ENCODE measurements at regions not wholly inside any gene's neighbourhood (a gene's known extent, or its start where the extent isn't known, plus 50 kb on each side); places are given as distances from the start of the nearest gene placed in this dataset.

DNA sequence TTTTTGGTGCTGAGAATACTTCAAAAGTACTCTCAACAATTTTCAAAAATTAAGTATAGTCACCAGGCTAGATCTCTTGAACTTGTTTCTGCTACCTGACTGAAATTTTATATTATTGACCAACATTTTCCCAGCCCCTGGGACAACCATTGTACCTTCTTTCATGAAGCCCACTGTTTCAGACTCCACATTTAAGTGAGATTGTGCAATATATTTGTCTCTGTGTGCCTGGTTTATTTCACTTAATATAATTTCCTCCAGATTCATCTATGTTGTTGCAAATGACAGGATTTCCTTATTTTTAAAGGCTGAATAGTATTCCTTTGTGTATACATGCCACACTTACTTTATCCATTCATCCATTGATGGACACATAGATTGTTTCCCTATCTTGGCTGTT, 354.2 kb upstream of the VRK2 start:
- TF ChIP-seq, protein P1, sequence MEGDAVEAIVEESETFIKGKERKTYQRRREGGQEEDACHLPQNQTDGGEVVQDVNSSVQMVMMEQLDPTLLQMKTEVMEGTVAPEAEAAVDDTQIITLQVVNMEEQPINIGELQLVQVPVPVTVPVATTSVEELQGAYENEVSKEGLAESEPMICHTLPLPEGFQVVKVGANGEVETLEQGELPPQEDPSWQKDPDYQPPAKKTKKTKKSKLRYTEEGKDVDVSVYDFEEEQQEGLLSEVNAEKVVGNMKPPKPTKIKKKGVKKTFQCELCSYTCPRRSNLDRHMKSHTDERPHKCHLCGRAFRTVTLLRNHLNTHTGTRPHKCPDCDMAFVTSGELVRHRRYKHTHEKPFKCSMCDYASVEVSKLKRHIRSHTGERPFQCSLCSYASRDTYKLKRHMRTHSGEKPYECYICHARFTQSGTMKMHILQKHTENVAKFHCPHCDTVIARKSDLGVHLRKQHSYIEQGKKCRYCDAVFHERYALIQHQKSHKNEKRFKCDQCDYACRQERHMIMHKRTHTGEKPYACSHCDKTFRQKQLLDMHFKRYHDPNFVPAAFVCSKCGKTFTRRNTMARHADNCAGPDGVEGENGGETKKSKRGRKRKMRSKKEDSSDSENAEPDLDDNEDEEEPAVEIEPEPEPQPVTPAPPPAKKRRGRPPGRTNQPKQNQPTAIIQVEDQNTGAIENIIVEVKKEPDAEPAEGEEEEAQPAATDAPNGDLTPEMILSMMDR (IDR thresholded peaks at IDR 0.05; ENCODE audit: borderline replicate concordance, control extremely low read depth, extremely low read depth, insufficient read depth, missing control alignments) = no peak

DNA sequence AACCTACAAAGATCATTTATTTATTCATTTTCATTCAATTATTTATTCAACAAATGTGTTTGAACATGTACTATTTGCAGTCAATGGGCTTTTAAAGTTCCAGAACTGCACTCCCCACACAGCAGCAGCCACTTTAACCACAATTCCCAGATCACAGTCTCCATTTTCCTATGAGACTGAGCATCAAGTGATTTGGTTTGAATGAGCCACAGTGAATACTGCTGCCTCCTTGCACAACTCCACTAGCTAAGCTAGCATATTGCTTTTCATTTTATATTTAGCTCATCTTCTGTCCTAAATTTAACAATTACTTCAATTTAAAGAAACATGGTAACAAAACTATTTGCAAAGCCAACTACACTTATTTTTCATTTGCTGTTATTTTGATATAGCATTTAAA, 353.4 kb upstream of the VRK2 start:
- in situ Hi-C loops (cut with MboI; ENCODE audit: low sequenced_read_pairs, unreplicated experiment) = no loop called here
- no peak for DNase-seq (ENCODE audit: low spot score)

More for the DNA sequence above, 354.2 kb upstream of the VRK2 start:
- DNase-seq (ENCODE audit: low spot score) = no peak
- in situ Hi-C loops (cut with MboI; ENCODE audit: low sequenced_read_pairs, unreplicated experiment) = no loop called here

DNA sequence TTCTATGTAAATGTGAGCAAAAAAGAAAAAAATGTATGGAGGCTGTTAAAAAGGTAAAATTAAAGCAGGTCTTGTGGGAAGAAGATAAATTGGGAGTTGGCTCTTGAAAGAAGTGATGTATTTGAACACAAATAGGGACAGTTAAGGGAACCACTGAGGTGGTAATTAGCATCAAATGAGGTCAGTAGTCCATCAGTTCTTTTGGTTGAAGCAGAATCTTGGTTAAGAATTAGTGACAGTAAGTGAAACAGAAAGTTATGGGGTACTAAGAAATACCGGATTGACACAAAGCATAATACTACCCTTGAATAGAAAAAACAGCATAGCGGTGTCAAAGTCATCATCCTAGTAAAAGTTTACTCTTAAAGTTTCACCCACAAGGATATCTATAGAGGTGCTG, 352.6 kb upstream of the VRK2 start:
- DNase-seq (ENCODE audit: low spot score) = no peak
- TF ChIP-seq, protein P1 (IDR thresholded peaks at IDR 0.05; ENCODE audit: borderline replicate concordance, control extremely low read depth, extremely low read depth, insufficient read depth, missing control alignments) = no peak
- in situ Hi-C loops (cut with MboI; ENCODE audit: low sequenced_read_pairs, unreplicated experiment) = no loop called here

More for the DNA sequence above, 353.4 kb upstream of the VRK2 start:
- TF ChIP-seq, protein P1 (IDR thresholded peaks at IDR 0.05; ENCODE audit: borderline replicate concordance, control extremely low read depth, extremely low read depth, insufficient read depth, missing control alignments) = no peak

DNA sequence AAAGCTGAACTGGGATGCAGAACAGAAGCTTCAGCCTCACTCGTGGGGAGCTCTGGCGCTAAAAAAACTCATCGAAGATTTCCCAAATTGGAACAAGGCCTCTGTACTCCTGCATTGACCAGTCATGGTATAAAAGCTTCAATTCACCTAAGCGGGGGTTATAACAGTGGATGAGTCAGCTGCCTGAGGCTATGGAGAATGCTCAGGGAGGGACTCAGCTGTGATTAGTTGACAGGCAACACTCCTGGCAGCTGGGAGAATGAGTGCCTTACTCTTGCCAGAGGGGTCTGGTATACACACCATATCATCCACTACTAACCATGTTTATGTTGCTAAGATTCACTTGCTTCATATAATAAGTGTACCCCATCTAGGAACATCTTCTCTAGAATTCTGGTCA, 350.6 kb upstream of the VRK2 start:
- in situ Hi-C loops (cut with MboI; ENCODE audit: low sequenced_read_pairs, unreplicated experiment) = no loop called here
- no peak for DNase-seq (ENCODE audit: low spot score)
- TF ChIP-seq, protein P1 (IDR thresholded peaks at IDR 0.05; ENCODE audit: borderline replicate concordance, control extremely low read depth, extremely low read depth, insufficient read depth, missing control alignments) = no peak

DNA sequence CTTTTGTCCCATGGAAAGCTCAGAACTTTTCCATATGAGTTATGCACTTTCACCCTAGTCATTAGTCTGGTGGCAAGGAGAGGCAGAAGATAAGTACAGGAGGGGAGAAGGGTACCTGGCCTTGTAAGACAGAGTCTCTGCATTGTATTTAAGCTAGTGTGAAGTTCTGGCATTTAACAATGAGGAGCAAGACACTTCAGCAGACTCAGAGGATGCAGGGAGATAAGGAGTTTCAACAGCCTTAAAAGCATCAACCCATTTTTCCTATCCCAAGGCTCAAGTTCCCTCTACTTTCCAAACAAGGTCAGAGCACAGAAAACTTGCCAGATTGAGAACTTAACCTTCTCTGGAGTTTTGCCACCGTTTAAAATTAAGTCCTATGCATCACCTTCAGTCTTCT, 348.2 kb upstream of the VRK2 start:
- TF ChIP-seq, protein P1 (IDR thresholded peaks at IDR 0.05; ENCODE audit: borderline replicate concordance, control extremely low read depth, extremely low read depth, insufficient read depth, missing control alignments) = no peak
- in situ Hi-C loops (cut with MboI; ENCODE audit: low sequenced_read_pairs, unreplicated experiment) = no loop called here
- no peak for DNase-seq (ENCODE audit: low spot score)

DNA sequence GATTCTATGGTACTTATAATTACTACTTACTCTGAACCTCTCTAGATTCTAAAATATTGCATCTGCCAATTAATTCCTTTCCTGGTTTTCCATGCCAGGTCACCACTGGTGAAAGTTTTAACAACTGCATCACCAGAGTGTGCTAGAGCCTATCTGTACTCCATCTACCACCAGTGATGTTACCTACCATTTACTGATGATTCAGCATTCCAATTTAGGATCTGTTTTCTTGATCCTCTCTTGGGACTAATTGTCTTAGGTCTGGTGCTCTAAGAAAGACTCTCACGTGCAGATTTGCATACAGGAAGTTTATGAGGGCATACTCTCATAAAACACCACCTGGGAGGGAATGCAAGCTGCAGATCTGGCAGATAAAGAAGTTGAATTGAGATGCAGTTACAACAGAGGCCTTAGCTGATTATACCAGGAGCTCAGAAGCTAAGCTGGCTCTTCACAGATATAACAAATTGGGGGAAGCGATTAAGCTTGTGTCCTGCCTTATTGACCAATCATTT, 347.6 kb upstream of the VRK2 start:
- in situ Hi-C loops (cut with MboI; ENCODE audit: low sequenced_read_pairs, unreplicated experiment) = no loop called here
- no peak for DNase-seq (ENCODE audit: low spot score)
- TF ChIP-seq, protein P1 (IDR thresholded peaks at IDR 0.05; ENCODE audit: borderline replicate concordance, control extremely low read depth, extremely low read depth, insufficient read depth, missing control alignments) = no peak

DNA sequence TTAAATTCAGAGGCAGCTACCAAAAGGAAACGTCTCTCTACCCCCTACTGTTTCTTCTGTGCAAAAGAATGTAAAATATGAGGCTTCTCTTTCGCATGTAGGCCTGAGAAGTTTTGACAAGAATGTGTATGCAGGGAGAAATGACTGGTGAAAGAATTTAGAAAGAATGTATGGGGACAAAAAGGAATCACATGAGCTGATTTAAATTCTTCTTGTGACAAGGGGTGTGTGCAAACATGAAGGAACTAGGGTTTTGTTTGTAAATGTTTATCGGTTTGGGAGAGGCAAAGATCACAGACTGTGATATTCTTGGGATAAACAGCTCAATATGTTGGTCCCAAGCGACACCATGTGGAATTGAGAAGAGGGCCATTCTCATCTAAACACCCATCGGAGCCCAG, 345.2 kb upstream of the VRK2 start:
- in situ Hi-C loops (cut with MboI; ENCODE audit: low sequenced_read_pairs, unreplicated experiment) = no loop called here
- TF ChIP-seq, protein P1 (IDR thresholded peaks at IDR 0.05; ENCODE audit: borderline replicate concordance, control extremely low read depth, extremely low read depth, insufficient read depth, missing control alignments) = no peak
- DNase-seq (ENCODE audit: low spot score) = no peak

Data from GM13976 (cell line).